PC-9 (cell line): ENCODE measurements at regions not wholly inside any gene's neighbourhood (a gene's known extent, or its start where the extent isn't known, plus 50 kb on each side); places are given as distances from the start of the nearest gene placed in this dataset.

ENCODE experiments used
- EZH2 ChIP-seq: fragments of 200-600 bp; sonication (generic); IDR thresholded peaks from 2 replicates; pipeline ENCODE4 v1.8.0; 2017; ENCODE audit warnings: antibody characterized with exemption, low read depth
- TF ChIP-seq, protein P1 (sequence below): fragments of 200-600 bp; sonication (generic); conservative IDR thresholded peaks from 2 replicates; pipeline ENCODE4 v1.6.1; 2017; ENCODE audit warnings: mixed run types, antibody characterized with exemption, mild to moderate bottlenecking, moderate library complexity

- TF ChIP-seq, protein P1, sequence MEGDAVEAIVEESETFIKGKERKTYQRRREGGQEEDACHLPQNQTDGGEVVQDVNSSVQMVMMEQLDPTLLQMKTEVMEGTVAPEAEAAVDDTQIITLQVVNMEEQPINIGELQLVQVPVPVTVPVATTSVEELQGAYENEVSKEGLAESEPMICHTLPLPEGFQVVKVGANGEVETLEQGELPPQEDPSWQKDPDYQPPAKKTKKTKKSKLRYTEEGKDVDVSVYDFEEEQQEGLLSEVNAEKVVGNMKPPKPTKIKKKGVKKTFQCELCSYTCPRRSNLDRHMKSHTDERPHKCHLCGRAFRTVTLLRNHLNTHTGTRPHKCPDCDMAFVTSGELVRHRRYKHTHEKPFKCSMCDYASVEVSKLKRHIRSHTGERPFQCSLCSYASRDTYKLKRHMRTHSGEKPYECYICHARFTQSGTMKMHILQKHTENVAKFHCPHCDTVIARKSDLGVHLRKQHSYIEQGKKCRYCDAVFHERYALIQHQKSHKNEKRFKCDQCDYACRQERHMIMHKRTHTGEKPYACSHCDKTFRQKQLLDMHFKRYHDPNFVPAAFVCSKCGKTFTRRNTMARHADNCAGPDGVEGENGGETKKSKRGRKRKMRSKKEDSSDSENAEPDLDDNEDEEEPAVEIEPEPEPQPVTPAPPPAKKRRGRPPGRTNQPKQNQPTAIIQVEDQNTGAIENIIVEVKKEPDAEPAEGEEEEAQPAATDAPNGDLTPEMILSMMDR = no peak
- no peak for TF ChIP-seq EZH2
Measured at GRCh38 chr13:64051278-64051677, 2635.6 kb upstream of the PCDH20 start.
